A172 (cell line): ENCODE measurements at regions not wholly inside any gene's neighbourhood (a gene's known extent, or its start where the extent isn't known, plus 50 kb on each side); places are given as distances from the start of the nearest gene placed in this dataset.

Experiments
- DNase-seq: peaks from one replicate; pipeline ENCODE4 v3.0.0-alpha.2; 2015; ENCODE audit warnings: low spot score

GRCh38 chr11:81033779-81034540 is 1593.1 kb upstream of the TENM4 start:
- no peak for DNase-seq

DNA sequence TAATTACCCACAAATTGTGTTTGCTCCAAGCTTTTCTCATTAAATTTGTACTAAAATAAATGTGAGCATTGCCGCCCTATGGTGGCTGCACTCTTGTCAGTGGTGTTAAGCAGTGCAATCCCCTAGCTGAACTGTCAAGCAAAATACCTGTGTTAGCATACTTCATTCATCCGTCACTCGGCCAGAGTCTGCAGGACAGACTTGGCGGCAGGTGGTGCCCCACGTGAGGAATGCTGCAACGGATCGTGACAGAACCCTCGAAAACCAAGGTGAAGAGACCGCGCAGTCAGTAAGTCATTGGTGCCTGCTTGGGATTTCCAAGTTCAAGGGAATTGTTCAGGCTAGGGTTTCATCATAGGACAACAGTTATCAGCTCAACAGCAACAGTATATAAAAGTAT is 1592.1 kb upstream of the TENM4 start:
- DNase-seq = no peak

DNA sequence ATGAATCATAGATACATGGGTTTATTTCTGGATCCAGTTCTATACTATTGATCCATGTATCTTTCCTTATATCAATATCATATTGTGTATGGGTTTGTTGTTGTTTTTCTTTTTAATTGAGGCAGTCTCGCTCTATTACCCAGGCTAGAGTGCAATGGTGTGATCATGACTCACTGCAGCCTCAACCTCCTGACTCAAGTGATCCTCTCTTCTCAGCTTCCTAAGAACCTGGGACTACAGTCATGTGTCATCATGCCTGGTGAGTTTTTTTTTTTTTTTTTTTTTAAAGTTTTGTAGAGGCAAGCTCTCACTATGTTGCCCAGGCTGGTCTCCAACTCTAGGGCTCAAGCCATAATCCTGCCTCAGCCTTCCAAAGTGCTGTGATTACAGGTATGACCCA is 1589.4 kb upstream of the TENM4 start:
- DNase-seq = no peak

DNA sequence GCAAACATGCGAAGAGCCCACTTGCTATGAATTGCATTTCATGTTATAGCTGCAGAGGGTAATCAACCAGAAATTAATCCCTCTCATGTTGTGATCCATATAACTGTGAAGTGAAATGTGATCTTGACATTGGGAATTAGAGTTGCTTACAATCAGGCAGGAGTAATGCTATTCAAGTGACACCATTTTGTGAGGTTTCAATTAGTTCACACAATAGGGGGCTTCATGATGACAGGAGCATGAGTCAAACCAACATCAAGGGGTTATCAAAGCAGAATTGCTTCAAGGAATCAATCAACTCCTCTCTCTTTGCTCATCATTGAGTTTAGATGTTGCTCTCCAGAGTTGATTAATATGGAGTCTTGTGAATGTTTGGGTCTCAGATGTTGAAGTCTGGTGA is 1585.2 kb upstream of the TENM4 start:
- no peak for DNase-seq

- no peak for DNase-seq
Measured at GRCh38 chr11:81022057-81022456, 1581.2 kb upstream of the TENM4 start.

DNA sequence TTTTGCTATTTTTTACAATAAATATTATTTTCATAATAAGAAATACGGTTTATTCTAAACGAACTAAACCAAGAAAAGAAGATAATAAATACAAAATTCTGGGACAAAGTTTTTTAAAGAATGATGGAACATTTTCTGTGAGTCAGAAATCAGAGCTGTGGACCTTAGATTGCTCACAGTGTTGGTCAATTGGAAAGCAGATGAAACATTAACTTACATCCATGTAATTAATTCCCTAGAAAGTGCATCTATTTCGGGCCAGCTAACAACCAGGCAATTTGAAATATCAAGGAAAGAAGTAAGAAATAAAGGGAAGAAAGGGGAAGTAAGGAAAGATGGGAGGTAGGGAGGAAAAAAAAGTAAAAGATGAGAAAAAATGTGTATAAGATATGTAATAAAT is 1569.8 kb upstream of the TENM4 start:
- no peak for DNase-seq

GRCh38 chr11:81007046-81007445 is 1566.2 kb upstream of the TENM4 start:
- peak; percentile 40 for DNase-seq

- DNase-seq = peak; percentile 88
Measured at GRCh38 chr11:81005595-81005994, 1564.8 kb upstream of the TENM4 start.

GRCh38 chr11:81004576-81004975 is 1563.7 kb upstream of the TENM4 start:
- no peak for DNase-seq

- DNase-seq = no peak
Measured at GRCh38 chr11:81002374-81002773, 1561.5 kb upstream of the TENM4 start.

DNA sequence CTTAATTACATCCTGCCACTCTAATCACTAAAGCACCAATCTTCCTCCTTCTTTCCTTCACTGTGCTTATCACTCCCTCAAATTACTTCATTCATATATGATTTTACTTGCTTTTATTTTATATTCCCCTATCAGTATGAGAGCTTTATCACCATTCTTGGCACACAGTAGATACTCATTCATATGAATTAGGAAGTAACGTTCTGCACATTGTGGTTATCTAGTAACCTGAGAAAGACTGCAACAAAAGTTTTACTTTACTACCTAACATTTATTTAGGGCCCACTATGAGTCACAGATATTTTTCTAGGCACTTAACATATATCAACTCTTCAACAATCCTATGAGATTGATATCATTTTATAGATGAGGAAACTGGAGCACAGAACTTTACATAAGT is 1559.9 kb upstream of the TENM4 start:
- DNase-seq = no peak

GRCh38 chr11:81000334-81000733 is 1559.5 kb upstream of the TENM4 start:
- DNase-seq = no peak

DNA sequence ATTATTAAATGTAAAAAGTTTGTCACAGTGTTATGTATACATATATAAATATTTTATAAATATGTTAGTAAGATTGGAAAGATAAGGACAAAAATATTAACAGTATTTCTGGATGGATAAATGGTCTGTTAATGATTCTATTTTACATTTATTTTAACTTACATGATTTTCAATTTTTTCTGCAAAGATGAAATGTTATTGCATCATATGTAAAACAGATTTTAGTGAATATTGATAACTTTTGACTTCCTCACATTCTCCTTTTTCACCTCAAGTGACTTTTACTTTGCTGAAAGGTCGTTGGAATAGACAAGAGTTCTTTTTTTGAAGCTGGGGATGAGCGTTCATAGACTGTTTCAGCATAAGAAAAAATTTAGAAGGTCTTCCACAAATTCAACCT is 1554.7 kb upstream of the TENM4 start:
- DNase-seq = no peak

DNA sequence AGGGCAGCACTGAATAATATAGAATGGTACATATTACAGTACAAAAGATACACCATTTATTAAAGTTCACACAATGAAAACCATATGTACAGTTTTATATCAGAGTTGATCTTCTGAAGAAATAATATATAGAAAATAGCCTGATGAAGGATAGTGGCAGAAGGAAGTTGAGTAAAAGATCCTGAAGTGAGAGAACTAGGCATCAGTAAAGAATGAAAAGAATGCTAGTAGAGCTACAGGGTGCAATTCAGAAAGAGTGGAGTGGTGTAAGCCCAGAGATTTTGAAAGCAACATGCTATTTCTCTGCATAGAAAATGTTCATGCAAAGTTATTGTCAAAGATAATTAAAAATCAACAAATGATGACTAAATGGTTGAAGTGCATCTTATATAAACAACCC is 1552.7 kb upstream of the TENM4 start:
- DNase-seq = no peak

- DNase-seq = no peak
Measured at GRCh38 chr11:80990885-80991284, 1550.1 kb upstream of the TENM4 start.

DNA sequence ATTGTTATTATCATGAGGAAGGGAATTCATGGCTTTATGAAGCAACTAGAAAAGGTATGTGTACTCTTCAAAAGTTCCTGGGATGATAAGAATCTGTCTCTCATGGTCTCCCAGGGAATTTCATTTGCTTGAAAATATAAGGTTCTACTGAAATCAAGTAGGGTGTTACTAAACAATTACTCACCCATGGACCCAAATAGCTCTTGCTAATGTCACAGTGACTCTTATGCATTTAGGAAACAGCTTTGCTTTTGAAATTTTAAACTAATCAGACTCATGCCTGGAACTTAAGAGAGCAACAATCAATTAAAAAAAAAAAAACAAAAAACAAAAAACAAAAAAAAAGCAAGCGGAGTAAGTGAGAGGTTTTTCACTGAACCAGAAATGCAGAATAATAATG is 1546.3 kb upstream of the TENM4 start:
- DNase-seq = no peak

DNA sequence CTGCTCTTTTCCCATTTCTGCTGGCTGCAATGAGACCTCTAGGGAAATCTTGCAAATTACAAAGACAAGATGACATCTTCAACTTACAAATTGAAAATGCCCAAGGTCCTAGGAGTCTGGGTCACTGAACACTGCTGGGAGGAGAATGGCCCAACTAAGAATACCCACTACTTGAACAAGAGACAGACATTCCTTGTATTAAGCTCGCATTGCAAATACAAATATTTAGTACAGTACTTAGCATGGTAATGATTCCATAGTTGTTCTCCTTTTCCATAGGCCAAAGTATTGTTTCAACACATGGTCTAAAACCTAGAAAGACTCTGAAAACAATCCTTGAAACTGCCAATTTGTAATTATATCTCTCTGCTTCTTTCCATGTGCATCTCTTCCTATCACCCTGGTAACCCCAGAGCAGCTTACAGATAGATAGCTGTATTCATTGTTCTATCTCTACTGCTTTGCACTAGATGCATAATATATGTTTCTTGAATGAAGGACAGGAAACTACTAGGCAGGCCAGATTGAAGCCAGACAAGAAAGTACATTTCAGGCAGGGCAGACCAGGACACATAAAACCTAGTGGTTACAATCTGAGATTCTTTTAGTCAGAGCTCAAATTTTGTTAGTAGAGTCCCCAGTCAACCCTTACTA is 1545.7 kb upstream of the TENM4 start:
- no peak for DNase-seq

- peak; percentile 56 for DNase-seq
Measured at GRCh38 chr11:80980227-80980626, 1539.4 kb upstream of the TENM4 start.

DNA sequence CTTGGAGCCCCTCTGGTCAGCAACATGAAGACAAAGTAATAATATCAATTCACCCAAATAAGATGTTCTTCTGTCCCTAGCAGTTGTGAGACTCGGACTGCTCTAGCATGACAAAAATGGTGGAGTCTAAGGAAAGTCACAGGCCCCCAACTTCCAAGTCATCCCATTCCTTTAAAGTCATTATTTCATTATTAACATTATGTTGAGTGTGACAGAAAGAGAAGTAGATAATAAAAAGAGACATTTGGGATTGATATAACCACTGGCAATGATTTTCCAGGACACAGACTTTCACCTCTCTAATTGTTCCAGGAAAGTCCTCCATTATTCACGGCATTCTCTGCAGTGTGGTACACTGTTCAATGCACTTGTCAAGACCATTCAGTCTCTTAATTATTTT is 1533.0 kb upstream of the TENM4 start:
- no peak for DNase-seq

- DNase-seq = no peak
Measured at GRCh38 chr11:80970037-80970436, 1529.2 kb upstream of the TENM4 start.

DNA sequence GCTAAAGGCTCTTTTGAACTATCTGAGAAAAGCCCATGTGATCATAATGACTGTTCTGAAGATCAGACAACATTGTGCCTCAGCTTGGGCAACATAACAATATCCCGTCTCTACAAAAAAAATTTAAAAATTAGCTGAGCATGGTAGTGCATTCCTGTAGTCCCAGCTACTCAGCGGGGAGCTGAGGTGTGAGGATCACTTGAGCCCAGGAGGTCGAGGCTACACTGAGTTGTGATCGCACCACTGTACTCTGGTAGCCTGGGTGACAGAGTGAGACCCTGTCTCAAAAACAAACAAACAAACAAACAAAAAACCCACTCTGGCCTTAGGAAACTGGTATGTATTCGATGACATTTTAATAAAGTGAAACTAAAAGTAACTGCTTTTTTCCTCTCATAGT is 1526.8 kb upstream of the TENM4 start:
- DNase-seq = no peak

DNA sequence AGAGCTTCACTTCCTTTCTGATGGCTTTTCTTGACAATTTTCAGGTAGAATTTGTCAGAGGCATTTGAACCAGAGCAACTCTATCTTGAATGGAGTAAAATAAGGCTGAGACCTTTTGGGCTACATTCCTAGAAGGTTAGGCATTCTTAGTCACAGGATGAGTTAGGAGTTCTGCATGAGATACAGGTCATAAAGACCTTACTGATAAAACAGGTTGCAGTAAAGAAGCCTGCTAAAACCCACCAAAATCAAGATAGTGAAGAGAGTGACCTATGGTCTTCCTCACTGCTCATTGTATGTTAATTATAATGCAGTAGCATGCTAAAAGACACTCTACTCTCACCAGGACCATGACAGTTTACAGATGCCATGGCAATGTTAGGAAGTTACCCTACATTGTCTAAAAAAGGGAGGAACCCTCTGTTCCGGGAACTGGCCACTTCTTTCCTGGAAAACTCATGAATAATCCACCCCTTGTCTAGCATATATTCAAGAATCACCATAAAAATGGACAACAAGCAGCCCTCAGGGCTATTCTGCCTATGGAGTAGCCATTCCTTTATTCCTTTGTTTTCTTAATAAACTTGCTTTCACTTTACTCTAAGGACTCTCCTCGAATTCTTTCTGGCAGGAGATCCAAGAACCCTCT is 1519.7 kb upstream of the TENM4 start:
- DNase-seq = no peak

DNA sequence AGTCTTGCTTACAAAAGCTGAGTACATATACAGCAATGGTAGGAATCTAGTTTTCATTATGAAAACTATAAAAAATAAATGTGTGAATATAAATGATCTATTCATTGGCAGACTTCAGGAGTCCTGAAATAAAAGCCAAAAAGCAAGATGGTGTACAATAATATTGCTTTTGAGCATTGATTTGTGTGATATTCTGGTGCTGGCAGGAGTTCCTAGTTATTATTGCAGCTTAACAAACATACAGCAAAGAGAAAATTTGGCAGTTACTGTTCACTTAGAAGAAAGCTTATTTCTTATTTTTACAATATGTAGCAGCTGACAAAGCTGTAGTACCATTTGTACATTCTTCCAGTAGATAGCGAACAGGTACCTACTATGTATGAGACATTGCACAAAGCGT is 1518.9 kb upstream of the TENM4 start:
- no peak for DNase-seq
